ENCODE measurements at regions not wholly inside any gene's neighbourhood (a gene's known extent, or its start where the extent isn't known, plus 50 kb on each side); places are given as distances from the start of the nearest gene placed in this dataset.

DNA sequence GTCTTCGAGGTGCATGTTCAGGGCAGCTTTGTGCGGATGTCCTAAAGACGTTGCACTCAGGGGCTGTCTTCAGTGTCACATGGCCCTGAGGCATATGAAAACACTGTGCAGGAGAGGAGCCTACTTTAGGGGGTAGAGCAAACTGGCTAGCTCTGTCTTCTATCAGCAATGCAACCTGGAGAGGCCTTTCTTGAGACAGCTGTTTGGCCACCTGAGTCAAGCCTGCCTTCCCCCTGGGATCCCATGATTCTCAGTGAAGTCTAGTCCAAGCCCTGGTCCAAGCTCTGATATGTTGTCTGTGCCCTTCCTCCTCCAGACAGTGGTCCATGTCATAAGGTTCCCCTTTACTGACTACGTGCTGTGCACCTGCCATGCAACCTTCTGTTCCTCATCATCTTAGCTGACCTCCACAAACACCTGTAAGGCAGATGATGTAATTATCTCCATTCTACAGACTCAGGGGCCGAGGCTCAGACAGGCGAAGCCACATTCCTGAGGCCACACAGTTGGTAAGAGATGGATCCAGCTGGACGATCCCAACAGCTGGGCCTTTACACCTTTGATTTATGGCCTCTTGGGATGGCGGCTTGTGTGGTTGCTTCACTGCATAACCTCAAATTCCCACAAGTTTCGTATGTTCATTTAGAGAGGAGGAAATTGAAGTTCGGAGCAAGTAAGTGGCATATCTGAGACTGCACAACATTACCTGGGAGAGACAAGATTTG lies 109.9 kb downstream of the COPS8 start:
- TF ChIP-seq EZH2phosphoT487 (IDR thresholded peaks at IDR 0.05), result no peak
- TF ChIP-seq, protein P1, sequence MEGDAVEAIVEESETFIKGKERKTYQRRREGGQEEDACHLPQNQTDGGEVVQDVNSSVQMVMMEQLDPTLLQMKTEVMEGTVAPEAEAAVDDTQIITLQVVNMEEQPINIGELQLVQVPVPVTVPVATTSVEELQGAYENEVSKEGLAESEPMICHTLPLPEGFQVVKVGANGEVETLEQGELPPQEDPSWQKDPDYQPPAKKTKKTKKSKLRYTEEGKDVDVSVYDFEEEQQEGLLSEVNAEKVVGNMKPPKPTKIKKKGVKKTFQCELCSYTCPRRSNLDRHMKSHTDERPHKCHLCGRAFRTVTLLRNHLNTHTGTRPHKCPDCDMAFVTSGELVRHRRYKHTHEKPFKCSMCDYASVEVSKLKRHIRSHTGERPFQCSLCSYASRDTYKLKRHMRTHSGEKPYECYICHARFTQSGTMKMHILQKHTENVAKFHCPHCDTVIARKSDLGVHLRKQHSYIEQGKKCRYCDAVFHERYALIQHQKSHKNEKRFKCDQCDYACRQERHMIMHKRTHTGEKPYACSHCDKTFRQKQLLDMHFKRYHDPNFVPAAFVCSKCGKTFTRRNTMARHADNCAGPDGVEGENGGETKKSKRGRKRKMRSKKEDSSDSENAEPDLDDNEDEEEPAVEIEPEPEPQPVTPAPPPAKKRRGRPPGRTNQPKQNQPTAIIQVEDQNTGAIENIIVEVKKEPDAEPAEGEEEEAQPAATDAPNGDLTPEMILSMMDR (IDR thresholded peaks at IDR 0.05), result no peak
- no peak for TF ChIP-seq EZH2 (IDR thresholded peaks at IDR 0.05)

All from neural progenitor cell (in vitro differentiated cells).